Uterus (tissue), 3 donors: ENCODE measurements at regions not wholly inside any gene's neighbourhood (a gene's known extent, or its start where the extent isn't known, plus 50 kb on each side); places are given as distances from the start of the nearest gene placed in this dataset.

Experiments used
- DNase-seq, 2 donors: peaks; one replicate each; pipeline ENCODE4 v3.0.0-alpha.2; 2019 to 2020
- H3K27ac ChIP-seq, 2 donors: fragments of 200-600 bp; sonication (generic); 1 replicate in 1 of 2; 2 replicates in 1 of 2; pipeline ENCODE4 v1.5.1; 2016 to 2018
- H3K27me3 ChIP-seq, 2 donors: fragments of 200-600 bp; sonication (generic); one replicate each; pipeline ENCODE4 v1.5.1; 2018 to 2019; ENCODE audit warnings: control low read depth in 1 of 2
- H3K36me3 ChIP-seq, 2 donors: fragments of 200-600 bp; sonication (generic); one replicate each; pipeline ENCODE4 v1.5.1; 2019; ENCODE audit warnings: control low read depth in 1 of 2
- H3K4me1 ChIP-seq, 2 donors: fragments of 200-600 bp; sonication (generic); one replicate each; pipeline ENCODE4 v1.5.1; 2018 to 2019; ENCODE audit warnings: control low read depth in 1 of 2
- H3K4me3 ChIP-seq, 2 donors: fragments of 200-600 bp; sonication (generic); 1 replicate in 1 of 2; 2 replicates in 1 of 2; pipeline ENCODE4 v1.5.1; 2018 to 2019; ENCODE audit warnings: mild to moderate bottlenecking in 1 of 2
- H3K9me3 ChIP-seq, 2 donors: fragments of 200-600 bp; sonication (generic); one replicate each; pipeline ENCODE4 v1.5.1; 2019; ENCODE audit warnings: control low read depth in 1 of 2
- POLR2A ChIP-seq, 2 donors: fragments of 450-650 bp; IDR thresholded peaks; one replicate each; pipeline ENCODE4 v1.6.1; 2016; ENCODE audit warnings: antibody characterized with exemption in 2 of 2, mild to moderate bottlenecking in 1 of 2, moderate library complexity in 1 of 2
- intact Hi-C: fragments of 100-400 bp; cut with DNase I; formaldehyde crosslinking; loops from one replicate; pipeline ENCODE4 v1.15.1; 2023; ENCODE audit warnings: low total_unique reads
- TF ChIP-seq, protein P1 (sequence below), 4 experiments: fragments of 200-600 bp in 2 of 4; fragments of 450-650 bp in 2 of 4; sonication (generic) in 2 of 4; IDR thresholded peaks; one replicate each; pipeline ENCODE4 v1.5.1; 2016 to 2019; ENCODE audit warnings: antibody characterized with exemption in 4 of 4, mild to moderate bottlenecking in 2 of 4, moderate library complexity in 1 of 4
- donor health status: DM: yes; HTN: yes; CAD: no.

DNA sequence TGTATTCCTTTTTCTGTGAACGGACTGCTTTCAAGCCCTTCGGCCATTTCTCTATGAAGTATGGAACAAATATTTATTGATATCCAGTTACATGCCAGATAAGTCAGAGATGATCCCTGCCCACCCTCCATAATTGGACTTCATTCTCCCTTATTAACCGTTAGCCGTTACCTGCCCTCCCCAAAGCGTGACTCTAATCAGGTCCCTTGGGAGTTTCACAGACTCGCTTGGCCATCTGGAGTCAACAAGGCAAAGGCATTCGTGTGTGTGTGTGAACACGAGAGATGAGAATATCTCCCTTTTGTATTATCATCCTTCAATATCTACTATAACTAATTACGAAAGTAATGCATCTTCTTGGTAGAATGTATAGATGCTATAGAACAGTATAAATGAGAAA, 314.5 kb downstream of the TLE3 start:
- no peaks in the 10 kb centered on the region for H3K36me3 ChIP-seq

GRCh38 chr15:69784798-69785566, 312.7 kb downstream of the TLE3 start:
- intact Hi-C loops, result no loop called here
- Histone ChIP-seq H3K9me3 (no peaks in the 10 kb centered on the region), H3K27me3 (no peaks in the 10 kb centered on the region), H3K4me1 (no peaks in the 10 kb centered on the region), H3K36me3 (no peaks in the 10 kb centered on the region), H3K4me3 (no peak overlapping the region), H3K27ac (no peak overlapping the region)
- TF ChIP-seq POLR2A (IDR thresholded peaks at IDR 0.05), result no peak
- TF ChIP-seq, protein P1, sequence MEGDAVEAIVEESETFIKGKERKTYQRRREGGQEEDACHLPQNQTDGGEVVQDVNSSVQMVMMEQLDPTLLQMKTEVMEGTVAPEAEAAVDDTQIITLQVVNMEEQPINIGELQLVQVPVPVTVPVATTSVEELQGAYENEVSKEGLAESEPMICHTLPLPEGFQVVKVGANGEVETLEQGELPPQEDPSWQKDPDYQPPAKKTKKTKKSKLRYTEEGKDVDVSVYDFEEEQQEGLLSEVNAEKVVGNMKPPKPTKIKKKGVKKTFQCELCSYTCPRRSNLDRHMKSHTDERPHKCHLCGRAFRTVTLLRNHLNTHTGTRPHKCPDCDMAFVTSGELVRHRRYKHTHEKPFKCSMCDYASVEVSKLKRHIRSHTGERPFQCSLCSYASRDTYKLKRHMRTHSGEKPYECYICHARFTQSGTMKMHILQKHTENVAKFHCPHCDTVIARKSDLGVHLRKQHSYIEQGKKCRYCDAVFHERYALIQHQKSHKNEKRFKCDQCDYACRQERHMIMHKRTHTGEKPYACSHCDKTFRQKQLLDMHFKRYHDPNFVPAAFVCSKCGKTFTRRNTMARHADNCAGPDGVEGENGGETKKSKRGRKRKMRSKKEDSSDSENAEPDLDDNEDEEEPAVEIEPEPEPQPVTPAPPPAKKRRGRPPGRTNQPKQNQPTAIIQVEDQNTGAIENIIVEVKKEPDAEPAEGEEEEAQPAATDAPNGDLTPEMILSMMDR (IDR thresholded peaks at IDR 0.05), result no peak
- no peak for DNase-seq

More for the DNA sequence above, 314.5 kb downstream of the TLE3 start:
- DNase-seq, result no peak
- Histone ChIP-seq H3K4me3 (no peak overlapping the region), H3K27me3 (no peaks in the 10 kb centered on the region), H3K27ac (no peak overlapping the region), H3K9me3 (no peaks in the 10 kb centered on the region), H3K4me1 (no peaks in the 10 kb centered on the region)
- TF ChIP-seq POLR2A (IDR thresholded peaks at IDR 0.05), result no peak
- TF ChIP-seq, protein P1 (IDR thresholded peaks at IDR 0.05), result no peak
- intact Hi-C loops, result no loop called here

- intact Hi-C loops, result no loop called here
- TF ChIP-seq, protein P1 (IDR thresholded peaks at IDR 0.05), result no peak
- TF ChIP-seq POLR2A (IDR thresholded peaks at IDR 0.05), result no peak
- Histone ChIP-seq H3K36me3 (no peaks in the 10 kb centered on the region), H3K4me3 (no peak overlapping the region), H3K9me3 (no peaks in the 10 kb centered on the region), H3K27me3 (no peaks in the 10 kb centered on the region), H3K4me1 (no peaks in the 10 kb centered on the region), H3K27ac (no peak overlapping the region)
- no peak for DNase-seq
Observed at GRCh38 chr15:69786136-69786701, 311.5 kb downstream of the TLE3 start.

GRCh38 chr15:69787791-69788190, 309.9 kb downstream of the TLE3 start:
- Histone ChIP-seq H3K27ac (no peak overlapping the region), H3K4me1 (no peaks in the 10 kb centered on the region), H3K27me3 (no peaks in the 10 kb centered on the region), H3K9me3 (no peaks in the 10 kb centered on the region), H3K36me3 (no peaks in the 10 kb centered on the region), H3K4me3 (no peak overlapping the region)
- TF ChIP-seq, protein P1 (IDR thresholded peaks at IDR 0.05), result no peak
- intact Hi-C loops, result no loop called here
- no peak for DNase-seq

- Histone ChIP-seq H3K4me3 (no peak overlapping the region), H3K4me1 (peaks cover 0 to under 1% of the 10 kb centered on the region in 2 donors), H3K27ac (no peak overlapping the region), H3K9me3 (no peaks in the 10 kb centered on the region), H3K27me3 (no peaks in the 10 kb centered on the region), H3K36me3 (no peaks in the 10 kb centered on the region)
- DNase-seq, result no peak
- TF ChIP-seq POLR2A (IDR thresholded peaks at IDR 0.05), result no peak
- TF ChIP-seq, protein P1 (IDR thresholded peaks at IDR 0.05), result no peak
- intact Hi-C loops, result no loop called here
Observed at GRCh38 chr15:69789648-69790393, 307.9 kb downstream of the TLE3 start.
